ENCODE measurements at regions not wholly inside any gene's neighbourhood (a gene's known extent, or its start where the extent isn't known, plus 50 kb on each side); places are given as distances from the start of the nearest gene placed in this dataset.
A peak's percentile ranks its signal among the peaks of the same experiment; 100 is the strongest.
"Not testable (repeated sequence)": the region's sequence is repeated elsewhere in the genome, so short reads cannot be mapped to it uniquely, and the experiment has no call there.

DNA sequence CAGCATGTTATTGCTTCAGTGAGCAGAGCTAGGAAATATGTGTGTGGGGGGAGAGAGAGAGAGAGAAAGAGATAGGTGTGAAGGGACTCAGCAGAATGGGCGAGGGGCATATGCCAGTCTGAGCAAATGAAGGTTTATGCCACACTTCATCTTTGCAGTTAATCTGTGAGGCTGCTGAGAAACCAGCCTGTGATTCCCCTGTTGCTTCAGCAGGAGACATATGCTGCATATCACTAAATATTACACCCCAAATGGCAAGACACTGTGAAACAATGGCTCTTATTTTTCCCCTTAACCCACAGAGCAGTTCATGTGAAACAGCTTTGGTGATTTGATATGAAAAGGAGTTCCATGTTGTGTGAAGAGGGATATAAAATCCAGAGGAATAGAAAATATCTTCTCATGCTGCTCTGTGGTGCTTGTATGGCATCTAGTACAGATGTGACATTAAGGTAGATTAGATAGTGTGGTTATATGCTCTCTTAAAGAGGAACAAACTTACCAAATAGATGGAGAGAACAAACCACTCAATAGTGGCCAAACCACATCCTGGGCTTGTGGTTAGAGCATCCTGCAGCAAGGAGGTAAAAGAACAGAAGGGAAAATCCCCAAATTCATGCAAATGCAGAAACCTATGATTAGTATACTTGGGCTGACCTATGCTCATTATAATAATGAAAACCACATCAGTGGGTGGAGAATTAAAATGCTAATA, 864.2 kb downstream of the FAM181B start:
- DNase-seq, result peak; percentile 44

GRCh38 chr11:81866896-81867295, 866.8 kb downstream of the FAM181B start:
- no peak for DNase-seq

- no peak for DNase-seq
These were observed 876.3 kb downstream of the FAM181B start for GRCh38 chr11:81857386-81857785.

- DNase-seq, result no peak
These were observed 879.9 kb downstream of the FAM181B start for GRCh38 chr11:81853791-81854190.

GRCh38 chr11:81852896-81853295, 880.8 kb downstream of the FAM181B start:
- no peak for DNase-seq

GRCh38 chr11:81840380-81840779, 893.3 kb downstream of the FAM181B start:
- no peak for DNase-seq

DNA sequence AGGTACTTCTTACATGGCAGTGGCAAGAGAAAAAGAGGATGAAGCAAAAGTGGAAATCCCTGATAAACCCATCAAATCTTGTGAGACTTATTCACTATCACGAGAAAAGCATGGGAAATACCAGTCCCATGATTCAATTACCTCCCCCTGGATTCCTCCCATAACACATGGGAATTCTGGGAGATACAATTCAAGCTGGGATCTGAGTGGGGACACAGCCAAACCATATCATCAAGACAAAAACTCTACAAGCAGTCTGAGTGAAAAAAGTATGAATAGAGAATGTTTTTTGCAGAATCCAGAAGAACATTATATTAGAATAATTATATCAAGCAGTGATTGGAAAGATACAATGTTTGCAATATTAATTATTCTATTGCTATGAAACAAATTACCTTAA, 893.7 kb downstream of the FAM181B start:
- DNase-seq, result no peak

DNA sequence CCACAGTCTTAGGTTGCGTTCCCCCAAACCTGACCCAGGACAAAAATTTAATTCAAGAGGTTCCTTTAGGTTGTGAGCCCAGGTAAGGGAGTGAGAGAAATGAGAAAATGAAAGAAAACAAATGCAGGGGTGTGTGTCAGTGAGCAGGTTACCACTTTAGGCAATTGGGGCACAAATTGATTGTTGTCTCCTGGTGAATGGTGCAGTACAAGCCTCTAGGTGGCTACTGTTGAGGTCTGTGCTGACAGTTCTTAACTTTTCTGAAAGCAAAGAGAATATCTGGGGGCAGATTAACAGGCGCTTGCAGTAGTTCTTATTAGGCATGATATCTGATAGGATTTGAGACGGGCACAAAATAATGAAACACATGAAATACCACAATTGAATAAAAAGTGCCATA, 894.6 kb downstream of the FAM181B start:
- DNase-seq, result no peak

- no peak for DNase-seq
These were observed 903.7 kb downstream of the FAM181B start for GRCh38 chr11:81829976-81830375.

DNA sequence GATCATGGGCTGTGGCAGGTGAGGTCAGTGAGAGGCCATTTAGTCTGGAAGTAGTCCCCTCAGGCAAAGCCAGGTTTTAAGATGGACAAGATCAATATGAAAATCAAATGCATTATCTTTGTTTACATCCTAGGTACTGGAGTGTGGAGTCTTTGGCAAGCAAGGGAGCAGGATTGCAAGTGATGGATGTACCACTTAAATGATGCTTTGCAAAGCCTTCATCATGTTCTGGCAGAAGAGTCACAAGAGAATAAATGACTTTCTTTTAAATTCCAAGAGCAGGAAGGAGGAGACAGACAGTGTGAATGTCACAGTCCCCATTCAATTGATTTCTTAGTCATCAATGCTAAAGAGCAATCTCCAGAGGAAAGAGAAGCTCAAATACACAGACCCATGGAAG, 908.3 kb downstream of the FAM181B start:
- no peak for DNase-seq

GRCh38 chr11:81819462-81819861, 914.2 kb downstream of the FAM181B start:
- no peak for DNase-seq

- no peak for DNase-seq
These were observed 928.8 kb downstream of the FAM181B start for GRCh38 chr11:81804858-81805257.

DNA sequence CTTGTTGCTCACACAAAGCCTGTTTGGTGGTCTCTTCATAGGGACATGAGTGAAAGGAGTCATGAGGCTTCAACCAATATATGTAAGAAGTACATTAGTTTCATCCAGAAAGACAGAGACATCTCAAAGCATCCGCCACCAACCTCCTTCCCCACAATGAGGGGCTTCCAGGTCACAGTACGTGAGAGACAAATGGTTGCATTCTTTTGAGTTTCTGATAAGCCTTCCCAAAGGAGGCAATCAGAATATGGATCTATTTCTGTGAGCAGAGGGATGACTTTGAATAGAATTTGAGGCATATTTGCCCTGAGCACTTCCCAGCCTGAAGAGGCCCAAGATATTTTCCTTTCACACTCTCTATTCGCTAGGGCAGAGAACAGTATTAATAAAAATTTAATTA, 931.1 kb downstream of the FAM181B start:
- no peak for DNase-seq

DNA sequence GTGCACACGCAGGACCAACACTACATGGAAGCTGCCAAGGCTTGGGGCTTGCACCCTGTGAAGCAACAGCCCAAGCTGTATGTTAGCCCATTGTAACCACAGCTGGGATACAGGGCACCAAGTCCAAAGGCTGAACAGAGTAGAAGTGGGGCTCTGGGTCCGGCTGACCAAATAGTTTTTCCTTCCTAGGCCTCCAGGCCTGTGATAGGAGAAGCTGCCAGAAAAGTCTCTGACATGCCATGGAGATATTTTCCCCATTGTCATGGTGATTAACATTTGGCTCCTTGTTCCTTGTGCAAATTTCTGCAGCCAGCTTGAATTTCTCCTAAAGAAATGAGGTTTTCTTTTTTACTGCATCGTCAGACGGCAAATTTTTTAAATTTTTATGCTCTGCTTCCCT, 941.2 kb downstream of the FAM181B start:
- no peak for DNase-seq

- no peak for DNase-seq
These were observed 946.0 kb downstream of the FAM181B start for GRCh38 chr11:81787584-81788049.

- no peak for DNase-seq
These were observed 961.5 kb downstream of the FAM181B start for GRCh38 chr11:81772166-81772565.

- DNase-seq, result not testable (repeated sequence)
These were observed 963.8 kb downstream of the FAM181B start for GRCh38 chr11:81769906-81770305.

- DNase-seq, result no peak
These were observed 976.6 kb downstream of the FAM181B start for GRCh38 chr11:81756864-81757595.

DNA sequence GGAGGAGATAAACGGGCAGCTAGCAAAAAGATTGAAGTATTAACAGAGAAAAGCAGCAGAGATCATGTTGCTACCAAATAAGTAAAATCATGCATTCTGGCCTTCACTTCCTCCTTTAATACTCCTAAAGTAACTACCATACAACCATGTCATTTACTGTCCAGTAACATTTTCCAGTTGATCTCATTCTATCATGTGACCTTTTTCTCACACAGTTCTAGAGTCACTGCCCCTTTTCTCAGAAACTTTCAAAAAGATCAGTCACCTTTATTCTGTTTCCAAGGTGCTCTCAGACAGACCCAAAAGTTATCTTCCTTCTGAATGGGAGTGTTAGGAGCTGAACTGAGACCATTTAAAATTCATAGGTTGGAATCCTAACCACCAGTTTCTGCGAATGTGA, 984.4 kb downstream of the FAM181B start:
- no peak for DNase-seq

DNA sequence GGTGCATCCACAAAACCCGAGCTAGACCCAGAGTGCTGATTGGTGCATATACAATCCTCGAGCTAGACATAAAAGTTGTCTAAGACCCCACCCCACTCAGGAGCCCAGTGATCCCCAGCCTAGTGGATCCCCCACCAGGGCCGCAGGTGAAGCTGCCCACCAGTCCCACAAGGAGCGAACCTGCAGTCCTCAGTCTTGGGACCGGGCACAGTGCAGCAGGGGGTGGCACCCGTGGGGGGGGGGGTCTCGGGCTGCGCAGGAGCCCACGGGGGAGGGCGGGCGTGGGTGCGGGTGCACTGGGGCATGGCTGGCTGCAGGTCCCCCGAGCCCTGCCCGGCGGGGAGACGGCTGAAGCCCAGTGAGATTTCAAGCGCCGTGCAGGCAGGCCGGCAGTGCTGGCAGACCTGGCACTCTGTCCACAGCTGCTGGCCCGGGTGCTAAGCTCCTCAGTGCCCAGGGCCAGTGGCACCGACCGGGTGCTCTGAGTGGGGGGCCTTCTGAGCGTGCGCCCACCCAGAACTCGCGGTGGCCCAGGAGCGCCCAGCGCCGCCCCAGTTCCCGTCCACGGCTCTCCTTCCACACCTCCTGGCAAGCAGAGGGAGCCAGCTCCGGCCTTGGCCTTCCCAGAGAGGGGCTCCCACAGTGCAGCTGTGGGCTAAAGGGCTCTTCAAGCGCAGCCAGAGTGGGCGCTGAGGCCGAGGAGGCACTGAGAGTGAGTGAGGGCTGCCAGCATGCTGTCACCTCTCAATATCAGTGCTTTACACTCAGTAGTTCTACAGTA, 989.1 kb downstream of the FAM181B start:
- DNase-seq, result no peak

DNA sequence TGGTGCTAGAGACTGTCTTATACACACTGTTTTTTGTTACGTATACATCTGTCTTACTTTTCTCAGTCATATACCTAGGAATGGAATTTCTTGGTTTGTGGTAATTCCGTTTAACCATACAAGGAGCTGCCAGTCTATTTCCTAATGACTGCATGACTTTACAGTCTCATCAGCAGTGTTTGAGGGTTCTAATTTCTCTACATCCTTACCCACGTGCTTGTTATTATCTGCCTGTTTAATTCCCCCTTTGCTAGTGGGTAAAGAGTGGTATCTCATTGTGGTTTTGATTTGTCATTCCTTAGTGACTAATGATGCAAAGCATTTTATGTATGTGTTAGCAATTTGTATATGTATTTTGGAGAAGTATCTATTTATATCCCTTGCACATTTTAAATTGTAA, 1008.0 kb downstream of the FAM181B start:
- no peak for DNase-seq

DNA sequence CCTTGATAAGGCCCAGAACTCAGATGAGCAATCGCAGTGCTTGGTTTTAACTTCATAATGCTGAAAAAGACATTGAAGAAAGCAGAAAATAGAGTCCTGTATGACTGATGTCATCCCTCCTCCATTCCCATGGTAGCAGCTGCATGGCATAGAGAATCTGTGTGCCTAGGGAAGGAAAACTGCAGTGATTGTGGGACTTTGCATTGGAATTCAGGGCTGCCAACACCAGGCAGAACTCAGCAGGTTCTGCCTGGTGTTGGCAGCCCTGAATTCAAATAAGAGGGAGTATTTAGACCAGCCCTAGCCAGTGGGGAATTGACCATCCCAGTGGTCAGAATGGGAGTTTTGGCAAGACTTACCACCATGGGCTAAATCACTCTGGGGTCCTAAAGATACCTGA, 1016.0 kb downstream of the FAM181B start:
- DNase-seq, result no peak

- DNase-seq, result no peak
These were observed 1025.8 kb downstream of the FAM181B start for GRCh38 chr11:81707881-81708280.

- no peak for DNase-seq
These were observed 1028.4 kb downstream of the FAM181B start for GRCh38 chr11:81705283-81705682.
